GM10266 (cell line): ENCODE measurements at regions not wholly inside any gene's neighbourhood (a gene's known extent, or its start where the extent isn't known, plus 50 kb on each side); places are given as distances from the start of the nearest gene placed in this dataset.
"Not testable (repeated sequence)": the region's sequence is repeated elsewhere in the genome, so short reads cannot be mapped to it uniquely, and the experiment has no call there.

Source experiments
- DNase-seq: peaks from one replicate; pipeline ENCODE4 v3.0.0; 2012; ENCODE audit errors: extremely low spot score
- TF ChIP-seq, protein P1 (sequence below): IDR thresholded peaks from 2 replicates; pipeline ENCODE4 v1.5.1; 2012; ENCODE audit warnings: mild to moderate bottlenecking, low read depth; ENCODE audit not compliant: control insufficient read depth, insufficient read depth; ENCODE audit errors: missing control alignments

DNA sequence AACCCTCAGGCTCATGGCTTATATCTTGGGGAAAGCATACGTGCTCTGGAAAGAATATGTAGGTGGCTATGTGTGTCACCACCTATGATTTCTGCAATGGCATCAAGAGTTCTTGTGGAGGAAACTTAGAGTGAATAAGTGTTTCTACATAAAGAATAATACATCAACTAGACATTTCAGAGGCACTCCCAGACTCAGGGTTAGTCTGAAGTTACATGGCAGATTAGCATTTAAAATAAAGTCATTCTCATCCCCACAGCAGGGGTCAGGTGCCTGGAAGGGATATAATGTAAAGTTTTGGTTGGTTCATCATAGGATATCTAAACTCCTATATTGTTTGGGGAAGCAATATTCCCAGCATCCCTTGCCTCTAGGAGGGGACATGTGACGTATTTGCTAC lies 182.1 kb downstream of the PCTP start:
- DNase-seq = no peak
- TF ChIP-seq, protein P1, sequence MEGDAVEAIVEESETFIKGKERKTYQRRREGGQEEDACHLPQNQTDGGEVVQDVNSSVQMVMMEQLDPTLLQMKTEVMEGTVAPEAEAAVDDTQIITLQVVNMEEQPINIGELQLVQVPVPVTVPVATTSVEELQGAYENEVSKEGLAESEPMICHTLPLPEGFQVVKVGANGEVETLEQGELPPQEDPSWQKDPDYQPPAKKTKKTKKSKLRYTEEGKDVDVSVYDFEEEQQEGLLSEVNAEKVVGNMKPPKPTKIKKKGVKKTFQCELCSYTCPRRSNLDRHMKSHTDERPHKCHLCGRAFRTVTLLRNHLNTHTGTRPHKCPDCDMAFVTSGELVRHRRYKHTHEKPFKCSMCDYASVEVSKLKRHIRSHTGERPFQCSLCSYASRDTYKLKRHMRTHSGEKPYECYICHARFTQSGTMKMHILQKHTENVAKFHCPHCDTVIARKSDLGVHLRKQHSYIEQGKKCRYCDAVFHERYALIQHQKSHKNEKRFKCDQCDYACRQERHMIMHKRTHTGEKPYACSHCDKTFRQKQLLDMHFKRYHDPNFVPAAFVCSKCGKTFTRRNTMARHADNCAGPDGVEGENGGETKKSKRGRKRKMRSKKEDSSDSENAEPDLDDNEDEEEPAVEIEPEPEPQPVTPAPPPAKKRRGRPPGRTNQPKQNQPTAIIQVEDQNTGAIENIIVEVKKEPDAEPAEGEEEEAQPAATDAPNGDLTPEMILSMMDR = no peak

DNA sequence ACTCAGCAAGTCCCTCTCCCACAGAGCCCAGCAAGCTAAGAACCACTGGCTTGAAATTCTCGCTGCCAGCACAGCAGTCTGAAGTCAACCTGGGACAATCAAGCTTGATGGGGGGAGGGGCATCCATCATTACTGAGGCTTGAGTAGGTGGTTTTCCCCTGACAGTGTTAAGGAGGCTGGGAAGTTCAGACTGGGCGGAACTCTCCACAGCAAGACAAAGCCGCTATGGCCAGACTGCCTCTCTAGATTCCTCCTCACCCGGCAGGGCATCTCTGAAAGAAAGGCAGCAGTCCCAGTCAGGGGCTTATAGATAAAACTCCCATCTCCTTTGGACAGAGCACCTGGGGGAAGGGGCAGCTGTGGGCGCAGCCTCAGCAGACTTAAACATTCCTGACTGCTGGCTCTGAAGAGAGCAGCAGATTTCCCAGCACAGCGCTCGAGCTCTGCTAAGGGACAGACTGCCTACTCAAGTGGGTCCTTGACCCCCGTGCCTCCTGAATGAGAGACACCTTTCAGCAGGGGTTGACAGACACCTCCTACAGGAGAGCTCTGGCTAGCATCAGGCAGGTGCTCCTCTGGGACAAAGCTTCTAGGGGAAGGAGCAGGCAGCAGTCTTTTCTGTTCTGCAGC lies 188.4 kb downstream of the PCTP start:
- not testable (repeated sequence) for DNase-seq

DNA sequence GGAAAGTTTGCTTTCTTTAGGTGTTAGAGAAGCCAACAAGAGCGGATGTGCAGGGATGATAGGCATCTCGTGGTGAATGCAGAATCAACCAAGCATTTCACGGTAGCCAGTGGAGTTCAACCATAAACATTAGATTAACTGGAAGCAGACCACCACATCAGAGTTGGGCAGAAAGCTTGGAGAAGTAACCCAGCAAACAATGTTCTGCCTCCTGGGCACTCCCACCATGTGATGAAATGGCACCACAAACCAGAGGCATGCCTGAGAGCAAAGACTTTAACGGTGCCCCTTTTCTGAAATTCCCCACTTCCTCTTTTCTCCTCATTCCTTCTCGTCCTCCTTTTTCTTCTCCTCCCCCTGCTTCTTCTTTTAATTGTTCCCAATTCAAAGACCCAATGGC lies 193.5 kb upstream of the ANKFN1 start:
- TF ChIP-seq, protein P1 = no peak

DNA sequence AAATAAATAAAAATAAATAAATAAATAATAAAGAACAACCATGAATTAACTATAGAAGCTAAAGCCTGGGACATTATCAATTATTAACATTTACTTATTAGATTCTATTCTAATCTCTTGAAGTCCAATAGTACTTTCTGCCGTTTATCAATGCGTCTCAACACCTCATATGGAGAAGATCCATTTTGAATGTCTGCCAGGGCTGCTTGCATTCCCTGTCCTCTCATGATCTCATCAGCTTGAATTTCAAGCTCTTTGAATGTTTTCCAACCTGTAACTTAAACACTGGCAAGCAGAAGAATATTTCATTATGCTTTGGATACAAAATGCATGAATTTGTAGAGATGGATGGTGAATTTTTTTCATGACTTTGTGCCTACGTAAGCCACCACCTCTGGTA lies 191.9 kb upstream of the ANKFN1 start:
- DNase-seq = no peak
- TF ChIP-seq, protein P1 = no peak

More for the DNA sequence above, 193.5 kb upstream of the ANKFN1 start:
- no peak for DNase-seq

DNA sequence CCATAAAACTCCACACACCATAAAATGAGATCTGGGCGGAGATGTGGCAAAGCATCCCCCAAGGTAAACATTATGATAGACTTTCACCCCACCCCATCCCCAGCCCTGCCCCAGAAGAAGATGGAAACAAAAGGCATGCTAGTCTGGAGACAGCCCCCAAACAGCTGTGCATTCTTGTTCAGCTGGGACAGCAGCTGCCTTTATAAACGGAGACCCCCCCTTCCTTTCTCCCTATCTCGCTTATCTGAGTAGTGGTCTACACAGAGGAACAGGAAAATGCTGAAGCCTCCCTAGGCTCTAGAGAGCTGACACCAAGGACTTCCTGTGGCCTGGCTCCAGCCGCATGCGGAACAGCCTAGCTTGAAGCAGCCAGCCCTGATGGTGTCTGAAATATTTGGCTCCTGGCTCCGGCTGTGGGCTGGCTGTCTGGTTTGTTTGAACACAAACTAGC lies 190.3 kb upstream of the ANKFN1 start:
- no peak for DNase-seq
- TF ChIP-seq, protein P1 = no peak

DNA sequence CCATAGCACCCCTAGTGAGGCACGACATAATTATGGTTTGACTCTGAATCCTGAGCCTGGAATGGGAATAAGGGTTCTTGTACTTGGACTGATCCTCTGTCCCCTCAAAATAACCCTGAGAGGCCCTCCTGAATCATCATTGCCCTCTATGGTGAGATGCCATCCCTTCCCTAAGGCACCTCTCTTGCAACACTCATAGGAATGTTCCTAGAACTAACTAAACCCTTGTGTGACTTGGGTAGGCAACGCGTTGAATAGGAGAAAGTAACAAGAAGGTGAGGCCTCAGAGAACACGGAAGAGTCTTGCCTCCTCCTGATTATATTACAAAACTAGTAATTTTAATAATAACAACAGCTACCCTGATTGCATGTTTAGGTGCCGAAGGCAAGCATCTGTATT lies 189.1 kb upstream of the ANKFN1 start:
- TF ChIP-seq, protein P1 = no peak
- DNase-seq = no peak

DNA sequence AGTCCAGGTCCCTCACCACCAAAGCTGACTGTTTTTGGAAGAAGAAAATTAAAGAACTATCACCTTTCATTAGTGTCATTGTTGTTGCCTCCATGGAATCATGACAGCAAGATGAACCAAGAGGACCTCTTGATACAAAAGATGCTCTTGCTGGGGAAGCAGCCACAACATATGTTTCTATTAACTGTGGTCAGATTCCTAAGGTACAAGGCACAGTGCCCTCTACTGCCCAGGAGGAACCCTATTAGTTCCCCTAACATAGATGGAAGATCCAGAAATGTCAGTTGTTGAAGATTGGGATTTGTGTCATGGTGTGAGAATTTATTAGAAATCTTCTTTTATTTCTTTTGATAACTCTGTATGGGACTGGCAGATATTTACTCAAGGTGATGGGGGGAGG lies 188.2 kb upstream of the ANKFN1 start:
- DNase-seq = no peak
- TF ChIP-seq, protein P1 = no peak
